ENCODE measurements at regions not wholly inside any gene's neighbourhood (a gene's known extent, or its start where the extent isn't known, plus 50 kb on each side); places are given as distances from the start of the nearest gene placed in this dataset.

- no peak for DNase-seq (ENCODE audit: low spot score)
Observed at GRCh38 chr7:156031679-156032478, 219.6 kb upstream of the SHH start.

DNA sequence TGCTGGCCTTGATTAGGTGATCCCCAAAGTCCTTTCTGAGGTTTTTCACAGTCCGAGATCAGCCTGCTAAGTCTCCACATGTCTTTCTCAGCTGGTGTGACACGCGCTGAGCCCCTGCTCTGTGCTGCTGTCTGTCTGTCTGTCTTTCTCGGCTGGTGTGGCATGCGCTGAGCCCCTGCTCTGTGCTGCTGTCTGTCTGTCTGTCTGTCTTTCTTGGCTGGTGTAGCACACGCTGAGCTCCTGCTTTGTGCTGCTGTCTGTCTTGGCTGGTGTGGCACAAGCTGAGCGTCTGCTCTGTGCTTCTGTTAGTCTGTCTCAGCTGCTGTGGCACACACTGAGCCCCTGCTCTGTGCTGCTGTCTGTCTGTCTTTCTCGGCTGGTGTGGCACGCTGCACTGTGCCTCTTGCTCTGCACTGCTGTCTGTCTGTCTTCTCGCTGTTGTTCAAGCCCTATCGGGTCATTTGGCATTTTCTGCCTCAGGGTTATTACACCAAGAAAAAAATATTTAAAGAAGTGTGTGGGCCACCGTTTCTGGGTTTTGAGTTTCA is 217.3 kb upstream of the SHH start:
- DNase-seq (ENCODE audit: low spot score), result no peak

DNA sequence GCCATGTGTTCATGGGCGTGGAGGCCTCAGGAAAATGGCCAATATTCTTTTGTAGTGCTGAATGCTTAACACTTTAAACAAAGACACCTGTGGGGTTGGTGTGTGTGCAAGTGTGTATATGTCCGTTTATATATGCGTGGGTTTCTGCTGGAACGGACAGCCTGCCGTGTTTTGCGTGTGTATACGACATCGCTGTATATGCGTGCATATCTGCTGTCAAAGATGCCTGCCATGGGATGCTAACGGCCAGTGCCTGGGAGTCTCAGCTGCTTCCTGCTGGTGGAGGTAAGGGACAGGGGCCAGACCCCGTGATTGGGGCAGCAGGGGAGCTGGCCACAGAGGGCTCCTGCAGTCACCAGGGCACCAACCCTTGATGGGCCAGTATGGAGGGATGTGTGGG is 216.3 kb upstream of the SHH start:
- no peak for DNase-seq (ENCODE audit: low spot score)

DNA sequence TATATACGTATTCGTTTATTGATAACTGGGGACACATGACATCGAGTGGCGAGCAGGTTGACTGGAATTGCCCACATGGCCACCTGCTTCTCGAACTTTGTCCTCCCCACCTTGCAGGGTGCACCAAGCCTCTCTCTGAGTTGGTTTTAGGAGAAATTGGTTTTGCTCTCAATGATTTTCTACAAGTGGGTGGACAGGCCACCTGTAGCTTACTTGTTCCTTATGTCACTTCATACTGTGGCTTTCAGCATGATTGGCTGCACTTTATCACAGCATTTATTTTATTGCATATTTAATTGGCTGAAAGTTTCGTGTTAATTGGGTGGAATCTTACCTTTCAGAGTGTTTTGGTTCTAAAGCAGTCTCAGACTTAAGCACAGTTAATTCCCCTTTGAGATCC is 215.6 kb upstream of the SHH start:
- DNase-seq (ENCODE audit: low spot score), result no peak

- no peak for DNase-seq (ENCODE audit: low spot score)
Observed at GRCh38 chr7:156026603-156027002, 214.3 kb upstream of the SHH start.

- no peak for DNase-seq (ENCODE audit: low spot score)
Observed at GRCh38 chr7:156026076-156026600, 213.9 kb upstream of the SHH start.

DNA sequence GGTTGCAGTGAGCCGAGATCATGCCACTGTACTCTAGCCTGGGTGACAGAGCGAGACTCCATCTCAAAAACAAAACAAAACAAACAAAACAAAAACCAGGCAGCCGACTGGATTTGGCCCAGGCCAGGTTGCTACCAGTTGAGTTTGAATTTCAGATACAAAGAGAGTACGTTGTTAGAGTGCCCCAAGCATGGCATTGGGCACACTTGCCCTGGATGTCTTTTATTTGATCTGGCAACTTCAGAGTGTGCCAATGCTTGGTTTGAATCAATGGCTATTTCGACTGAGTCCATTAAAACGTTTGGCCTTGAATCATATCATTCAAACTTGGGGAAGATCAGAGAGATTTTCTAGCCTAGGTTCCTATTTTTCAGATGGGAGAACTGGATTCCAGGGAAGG is 213.4 kb upstream of the SHH start:
- DNase-seq (ENCODE audit: low spot score), result no peak

GRCh38 chr7:156024201-156024600 is 211.9 kb upstream of the SHH start:
- no peak for DNase-seq (ENCODE audit: low spot score)

DNA sequence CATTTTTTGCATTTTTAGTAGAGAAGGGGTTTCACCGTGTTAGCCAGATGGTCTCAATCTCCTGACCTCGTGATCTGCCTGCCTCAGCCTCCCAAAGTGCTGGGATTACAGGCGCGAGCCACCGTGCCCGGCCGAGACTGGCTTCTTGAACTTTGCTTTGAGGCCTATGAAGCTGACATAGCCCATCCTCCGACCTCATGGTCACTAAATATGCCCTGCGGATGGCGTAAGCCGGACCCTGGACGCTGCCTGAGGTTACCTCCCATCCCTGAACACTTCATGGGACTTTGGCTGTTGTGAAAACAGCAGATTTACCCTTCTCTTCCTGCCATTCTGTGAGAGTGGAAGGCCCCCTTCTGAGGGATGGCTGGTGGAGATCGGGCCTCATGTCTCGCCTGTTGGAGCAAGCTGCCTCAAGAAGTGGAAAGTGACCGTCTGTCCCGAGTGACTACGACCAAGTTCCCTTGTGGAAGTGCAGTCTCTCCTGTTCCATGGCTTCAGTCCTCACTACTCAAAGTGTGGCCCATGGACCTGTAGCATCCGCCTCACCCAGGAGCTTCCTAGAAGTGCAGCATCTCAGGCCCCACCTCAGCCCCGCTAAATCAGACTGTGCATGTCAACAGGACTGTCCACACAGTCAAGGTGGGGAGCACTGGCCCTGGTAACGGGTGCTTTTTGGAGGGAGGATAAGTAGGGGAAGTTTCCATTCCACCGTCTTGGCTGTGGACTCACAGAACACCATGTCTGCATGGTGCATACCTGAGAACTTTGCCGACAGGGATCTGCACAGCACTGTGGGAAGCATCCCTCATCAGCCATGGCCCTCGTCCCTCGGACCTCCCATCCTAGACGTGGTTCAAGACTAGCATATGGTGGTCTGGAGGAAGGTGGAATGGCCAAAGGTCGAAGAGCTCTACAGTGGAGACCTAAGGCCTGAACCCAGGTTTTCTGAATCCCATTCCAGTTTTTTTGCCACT is 210.5 kb upstream of the SHH start:
- DNase-seq (ENCODE audit: low spot score), result no peak

DNA sequence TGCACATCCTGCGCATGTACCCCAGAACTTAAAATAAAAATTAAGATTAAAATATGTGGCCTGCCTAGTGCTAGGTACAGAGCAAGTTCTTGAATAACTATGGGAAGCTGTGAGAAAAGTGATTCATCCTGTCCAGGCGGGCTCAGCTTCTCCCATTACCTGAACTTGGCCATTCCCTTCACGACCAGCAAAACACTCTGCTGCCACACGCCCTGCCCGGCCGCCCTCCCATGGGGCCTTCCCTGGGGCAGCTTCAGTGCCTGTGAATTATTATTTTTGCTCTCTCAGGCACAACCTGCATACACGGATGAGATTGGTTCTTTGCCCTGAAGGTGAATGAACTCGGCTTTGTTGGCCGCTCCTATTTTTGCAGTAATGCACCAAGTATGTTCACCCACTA is 209.2 kb upstream of the SHH start:
- no peak for DNase-seq (ENCODE audit: low spot score)

DNA sequence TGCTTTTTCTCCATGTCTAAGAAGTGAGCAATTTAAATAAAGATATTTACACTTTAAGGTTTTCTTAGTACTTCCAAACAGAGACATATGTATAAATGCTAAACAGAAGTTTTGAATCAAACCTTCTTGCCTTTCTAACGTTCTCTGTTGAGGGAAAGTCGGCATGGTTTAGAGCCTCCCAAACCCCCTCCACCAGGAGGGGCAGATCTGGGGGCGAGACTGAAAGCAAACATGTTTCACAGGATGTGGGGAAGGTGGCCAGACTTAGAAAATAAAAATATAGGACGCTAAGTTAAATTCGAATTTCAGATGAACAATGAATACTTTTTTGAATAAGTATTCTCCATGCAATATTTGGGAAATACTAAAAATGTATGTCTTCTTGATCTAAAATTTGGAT is 208.3 kb upstream of the SHH start:
- no peak for DNase-seq (ENCODE audit: low spot score)

DNA sequence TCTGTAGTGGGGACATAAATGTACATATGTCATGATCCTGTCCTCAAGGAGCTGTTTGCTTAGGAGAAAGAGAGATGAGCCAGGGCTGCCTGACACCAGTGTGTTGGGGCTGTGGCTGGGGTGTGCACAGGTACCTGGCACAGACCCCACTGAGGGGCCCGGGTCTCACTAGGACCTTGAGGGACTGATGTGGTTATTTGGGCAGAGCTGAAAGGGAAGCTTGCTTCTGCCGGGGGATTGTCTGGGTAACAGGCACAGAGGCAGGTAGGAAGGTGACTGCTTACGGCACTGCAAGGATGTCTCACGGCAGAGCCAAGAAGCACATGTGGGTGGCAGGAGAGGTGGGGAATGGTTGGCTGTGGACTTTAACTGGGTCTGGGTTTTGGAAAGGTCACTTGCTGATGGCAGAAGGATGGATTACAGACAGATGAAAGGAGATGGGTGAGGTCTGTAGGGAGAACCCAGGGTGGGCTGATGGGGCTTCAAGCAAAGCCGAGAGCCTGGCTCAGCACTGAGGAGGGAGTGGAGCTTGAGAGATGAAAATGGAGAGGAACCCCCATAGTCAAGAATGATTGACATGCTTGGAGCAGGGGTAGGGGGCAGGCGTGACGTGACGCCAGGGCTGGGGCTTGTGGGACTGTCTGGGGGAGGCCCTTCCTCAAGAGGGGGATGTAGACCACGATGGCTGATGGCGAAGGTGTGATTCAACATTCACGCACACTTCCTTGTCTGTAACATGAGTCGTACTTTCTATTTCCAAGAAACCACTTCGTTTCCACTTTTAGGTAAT is 207.7 kb upstream of the SHH start:
- DNase-seq (ENCODE audit: low spot score), result no peak

- no peak for DNase-seq (ENCODE audit: low spot score)
Observed at GRCh38 chr7:156019308-156019707, 207.0 kb upstream of the SHH start.

- DNase-seq (ENCODE audit: low spot score), result no peak
Observed at GRCh38 chr7:156017916-156018700, 205.8 kb upstream of the SHH start.

DNA sequence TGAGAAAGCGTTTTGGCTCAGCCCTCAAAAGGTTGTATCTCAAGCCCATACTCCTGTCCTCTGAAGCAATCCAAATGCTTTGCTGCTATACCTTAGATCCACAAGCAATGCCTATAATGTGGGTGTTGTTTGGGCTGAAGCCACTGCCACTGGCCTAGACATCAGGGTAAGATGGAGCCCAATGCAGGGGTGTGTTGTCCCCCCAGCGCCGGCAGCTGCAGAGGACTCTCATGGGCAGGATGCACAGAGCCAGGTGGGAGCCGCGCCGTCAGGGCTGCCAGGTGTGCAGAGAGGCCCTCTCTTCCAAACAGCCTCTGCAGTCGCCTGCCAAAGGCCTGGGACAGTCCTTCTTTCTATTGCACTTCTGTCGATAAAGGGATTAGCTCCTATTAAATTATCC is 205.2 kb upstream of the SHH start:
- DNase-seq (ENCODE audit: low spot score), result no peak

DNA sequence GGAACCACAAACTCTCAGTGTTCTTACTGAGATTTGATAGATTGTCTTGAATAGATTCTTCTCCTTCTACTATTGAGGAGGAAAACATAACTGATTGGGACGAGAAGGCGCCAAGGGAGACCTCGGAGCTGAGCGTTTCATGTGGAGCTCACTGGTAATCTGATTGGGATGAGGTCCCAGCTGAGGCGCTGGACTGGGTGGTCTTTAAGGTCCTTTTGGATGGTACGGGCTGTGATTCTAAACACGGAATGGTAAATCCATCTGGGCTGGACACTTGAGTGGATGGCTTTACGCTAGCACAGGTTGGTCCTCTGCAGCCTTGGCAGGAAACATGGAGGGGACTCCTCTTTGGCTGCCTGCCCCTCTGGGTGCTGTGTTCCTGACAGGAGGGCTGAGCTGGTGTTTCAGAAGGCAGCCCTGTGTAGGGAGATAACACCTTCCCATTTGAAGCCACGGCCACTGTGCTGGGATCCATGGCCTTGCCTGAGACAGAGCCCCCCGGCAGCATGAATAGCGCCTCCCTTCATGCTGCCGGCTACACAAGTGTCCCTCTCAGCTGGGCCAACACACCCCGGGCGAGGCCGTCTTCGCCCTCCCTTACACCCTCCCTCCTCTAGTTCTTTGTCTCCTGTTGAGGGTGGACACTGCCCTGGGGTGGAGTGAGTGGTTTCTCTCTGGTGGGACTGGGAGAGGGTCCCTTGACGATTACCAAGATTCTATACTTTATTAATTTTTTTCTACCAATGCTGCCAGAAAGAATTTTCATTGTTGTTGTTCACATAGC is 203.2 kb upstream of the SHH start:
- no peak for DNase-seq (ENCODE audit: low spot score)

GRCh38 chr7:156014808-156015207 is 202.5 kb upstream of the SHH start:
- DNase-seq (ENCODE audit: low spot score), result no peak

DNA sequence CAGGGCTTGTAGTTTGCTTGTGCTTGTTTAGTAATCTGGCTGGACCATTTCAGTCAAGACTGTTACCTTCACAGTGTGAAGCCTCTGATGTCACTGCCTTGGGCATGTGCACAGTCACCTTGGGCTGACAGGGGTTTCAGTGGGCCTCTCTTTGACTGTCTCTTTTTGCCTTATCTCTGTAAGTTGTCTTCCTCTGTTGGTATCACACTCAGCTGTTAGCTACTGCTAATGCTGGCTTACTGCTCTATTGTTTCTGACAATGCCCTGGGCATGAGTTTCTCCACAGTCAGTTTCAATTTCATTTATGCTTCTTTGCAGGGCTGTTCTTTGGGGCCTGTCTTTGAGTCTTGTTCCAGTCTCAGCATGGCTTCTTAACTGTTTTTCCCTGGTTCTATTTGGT is 201.9 kb upstream of the SHH start:
- no peak for DNase-seq (ENCODE audit: low spot score)

DNA sequence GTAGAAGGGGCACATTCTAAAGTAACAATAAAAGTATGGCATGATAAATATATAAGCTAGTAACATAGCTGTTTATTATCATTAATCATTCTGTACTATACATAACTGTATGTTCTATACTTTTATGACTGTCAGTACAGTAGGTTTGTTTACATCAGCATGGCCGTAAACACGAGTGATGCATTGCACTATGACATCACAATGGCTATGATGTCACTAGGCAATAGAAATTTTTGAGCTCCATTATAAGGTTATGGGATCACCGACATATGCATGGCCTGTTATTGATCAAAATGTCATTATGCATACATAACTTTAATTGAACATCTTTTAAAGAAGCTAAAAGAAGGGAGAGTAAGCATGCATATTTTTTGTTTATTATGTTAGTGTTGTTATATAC is 200.1 kb upstream of the SHH start:
- no peak for DNase-seq (ENCODE audit: low spot score)

DNA sequence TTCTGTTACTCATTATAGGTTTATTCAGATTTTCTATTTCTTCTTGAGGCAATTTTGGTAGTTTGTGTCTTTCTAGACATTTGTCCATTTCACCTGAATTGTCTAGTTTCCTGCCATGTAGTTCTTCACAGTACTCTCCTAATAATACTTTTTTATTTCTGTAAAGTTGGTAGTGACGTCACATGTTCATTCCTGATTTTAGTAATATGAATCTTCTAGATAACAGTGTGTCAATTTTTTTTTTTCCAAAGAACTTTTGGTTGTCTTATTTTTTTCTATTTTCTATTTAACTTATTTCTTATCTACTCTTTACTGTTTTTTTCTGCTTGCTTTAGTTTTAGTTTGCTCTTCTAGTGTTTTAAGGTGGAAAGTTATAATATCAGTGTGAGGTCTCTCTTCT is 197.3 kb upstream of the SHH start:
- DNase-seq (ENCODE audit: low spot score), result no peak

All from iPS-NIHi11 (cell line).